Breast epithelium (tissue), 3 donors: ENCODE measurements at regions not wholly inside any gene's neighbourhood (a gene's known extent, or its start where the extent isn't known, plus 50 kb on each side); places are given as distances from the start of the nearest gene placed in this dataset.

Experiments
- CTCF ChIP-seq, 3 donors: fragments of 450-650 bp; IDR thresholded peaks; one replicate each; pipeline ENCODE4 v1.5.1; 2016 to 2017; ENCODE audit warnings: antibody characterized with exemption in 3 of 3, mild to moderate bottlenecking in 3 of 3, moderate library complexity in 3 of 3
- POLR2AphosphoS5 ChIP-seq, 3 donors: sonication (generic); formaldehyde crosslinking; IDR thresholded peaks; one replicate each; pipeline ENCODE4 v1.6.1; 2017; ENCODE audit warnings: antibody characterized with exemption in 3 of 3

- TF ChIP-seq CTCF (IDR thresholded peaks at IDR 0.05) = no peak
- no peak for TF ChIP-seq POLR2AphosphoS5 (IDR thresholded peaks at IDR 0.05)
These were observed 638.5 kb upstream of the FAM241A start for GRCh38 chr4:111506706-111507105.
